Activated CD8-positive, alpha-beta memory T cell treated with anti-CD3 and anti-CD28 coated beads, Interleukin-2, amount 10 ng/mL, durations not matched to agents 7 days and 5 days (primary cell): ENCODE measurements at regions not wholly inside any gene's neighbourhood (a gene's known extent, or its start where the extent isn't known, plus 50 kb on each side); places are given as distances from the start of the nearest gene placed in this dataset.

Experiments
- ATAC-seq: fragments of 150-1000 bp; cut with Tn5 transposase; one replicate; pipeline ENCODE4 v1.10.0; 2021; ENCODE audit warnings: moderate library complexity
- CTCF ChIA-PET: fragments of 350-600 bp; sonication (Branson Sonifier 250); formaldehyde crosslinking; loops from one replicate; lab custom pipeline; 2021; ENCODE audit warnings: antibody characterized with exemption; lab: Charles Lee
- DNase-seq: peaks from one replicate; pipeline ENCODE4 v3.0.0-alpha.2; 2020
- H3K27ac Mint-ChIP-seq: one replicate; pipeline ENCODE4 v1.8.0; 2021; ENCODE audit warnings: mild to moderate bottlenecking, mixed read lengths
- H3K27me3 Mint-ChIP-seq: one replicate; pipeline ENCODE4 v1.8.0; 2021; ENCODE audit warnings: mixed read lengths
- H3K36me3 Mint-ChIP-seq: one replicate; pipeline ENCODE4 v1.8.0; 2021; ENCODE audit warnings: mild to moderate bottlenecking, mixed read lengths
- H3K4me1 Mint-ChIP-seq: one replicate; pipeline ENCODE4 v1.8.0; 2021; ENCODE audit warnings: mixed read lengths
- H3K4me3 Mint-ChIP-seq: one replicate; pipeline ENCODE4 v1.8.0; 2021; ENCODE audit warnings: mild to moderate bottlenecking, moderate library complexity, mixed read lengths
- H3K9me3 Mint-ChIP-seq: one replicate; pipeline ENCODE4 v1.8.0; 2022; ENCODE audit warnings: low read depth, mixed read lengths

DNA sequence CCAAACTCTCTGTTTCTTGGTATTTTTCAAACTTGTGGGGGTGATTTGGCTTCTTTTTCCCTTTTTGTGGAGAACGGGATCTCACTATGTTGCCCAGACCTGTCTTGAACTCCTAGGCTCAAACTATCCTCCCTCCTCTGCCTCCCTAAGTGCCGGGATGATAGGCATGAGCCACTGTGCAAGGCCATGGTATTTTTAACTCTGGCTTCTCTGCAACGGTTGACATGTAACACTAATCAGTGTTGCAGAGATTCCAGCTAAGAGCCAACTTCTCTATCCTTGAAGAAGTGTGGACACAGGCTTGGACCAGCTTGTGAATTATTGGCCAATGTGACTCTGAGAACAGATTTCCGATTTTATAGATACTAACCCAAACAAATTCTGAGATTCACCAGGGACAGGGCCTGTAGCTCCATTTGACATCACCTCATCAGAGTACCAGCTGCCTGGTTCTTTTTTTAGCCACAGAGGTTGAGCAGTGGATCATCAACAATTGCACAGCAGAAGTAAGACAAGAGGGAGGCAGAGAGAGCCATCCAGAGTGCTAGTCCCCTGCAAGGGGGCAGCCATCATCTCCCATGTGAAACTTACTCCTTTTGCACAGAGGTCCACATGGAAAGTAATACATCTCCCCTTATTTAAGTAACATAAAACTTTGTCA is 98.1 kb upstream of the SYNPR start:
- Mint-ChIP-seq H3K36me3 (no peaks in the 10 kb centered on the region), H3K27me3 (no peaks in the 10 kb centered on the region), H3K27ac (no peak overlapping the region), H3K4me1 (no peaks in the 10 kb centered on the region), H3K9me3 (peaks cover 8% of the 10 kb centered on the region), H3K4me3 (no peak overlapping the region)
- ATAC-seq (no peak), DNase-seq (no peak)
- CTCF ChIA-PET = no interaction called here

DNA sequence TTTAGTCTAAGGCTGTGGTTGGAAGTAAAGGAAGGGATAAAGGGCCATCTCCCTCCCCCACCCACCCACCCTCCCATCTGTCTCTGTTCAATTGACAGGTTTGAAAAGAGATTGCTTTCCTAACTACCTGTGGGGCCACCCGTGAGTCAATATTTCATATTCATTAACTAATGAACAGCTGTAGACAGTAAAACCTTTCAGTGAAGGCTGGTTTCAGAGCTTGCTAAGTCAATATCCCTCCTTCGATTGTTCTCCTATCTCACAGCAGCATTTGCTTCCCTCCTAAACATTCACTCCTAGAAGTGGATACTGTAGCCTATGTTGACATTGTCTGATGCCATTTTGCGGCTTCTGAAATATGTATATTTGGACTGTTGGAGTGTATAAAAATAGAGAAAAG is 85.9 kb upstream of the SYNPR start:
- Mint-ChIP-seq H3K4me1 (no peaks in the 10 kb centered on the region), H3K9me3 (no peaks in the 10 kb centered on the region), H3K27ac (no peak overlapping the region), H3K36me3 (no peaks in the 10 kb centered on the region), H3K27me3 (no peaks in the 10 kb centered on the region), H3K4me3 (no peak overlapping the region)
- DNase-seq (no peak), ATAC-seq (no peak)
- CTCF ChIA-PET = no interaction called here

DNA sequence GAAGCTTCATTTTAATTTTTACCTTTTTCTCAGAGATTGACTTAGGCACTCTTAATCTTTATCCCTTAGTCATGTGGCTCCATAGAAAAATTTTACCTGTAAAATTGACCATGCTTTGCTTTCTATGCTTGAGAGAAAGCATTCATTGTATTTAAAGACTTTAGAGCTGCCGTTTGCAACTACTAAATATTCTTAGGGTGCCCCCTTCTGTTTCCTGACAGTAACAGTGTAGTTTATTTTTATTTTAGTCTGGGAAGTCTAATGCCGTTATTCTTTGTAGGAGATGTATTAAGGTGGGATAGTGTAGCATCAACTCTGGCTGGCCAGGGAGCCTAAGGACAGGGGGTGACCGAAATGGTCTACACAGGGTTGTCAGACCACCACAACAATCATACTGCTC is 84.5 kb upstream of the SYNPR start:
- Mint-ChIP-seq H3K27me3 (no peaks in the 10 kb centered on the region), H3K4me1 (no peaks in the 10 kb centered on the region), H3K36me3 (no peaks in the 10 kb centered on the region), H3K9me3 (no peaks in the 10 kb centered on the region), H3K27ac (no peak overlapping the region), H3K4me3 (no peak overlapping the region)
- ATAC-seq (no peak), DNase-seq (no peak)
- CTCF ChIA-PET = no interaction called here

DNA sequence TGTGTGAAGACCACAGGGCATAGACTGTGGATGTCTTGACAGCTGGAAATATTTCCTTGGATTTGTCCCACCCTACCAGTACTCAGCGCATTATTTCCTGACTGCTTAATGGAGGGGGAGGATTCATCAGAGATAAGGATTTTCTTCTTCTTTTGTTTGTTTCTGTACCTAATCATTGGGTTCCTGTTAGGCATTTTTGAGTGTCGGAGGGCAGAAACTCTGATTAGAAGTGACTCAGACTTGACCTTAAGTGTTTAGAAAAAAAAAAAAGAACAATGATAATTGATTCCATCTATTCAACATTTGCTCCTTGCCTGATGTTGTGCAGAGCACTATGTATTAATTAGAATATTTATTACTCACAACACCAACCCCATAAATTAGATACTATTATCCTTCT is 78.5 kb upstream of the SYNPR start:
- Mint-ChIP-seq H3K9me3 (peaks cover 3% of the 10 kb centered on the region), H3K27ac (no peak overlapping the region), H3K4me3 (no peak overlapping the region), H3K36me3 (no peaks in the 10 kb centered on the region), H3K27me3 (no peaks in the 10 kb centered on the region), H3K4me1 (no peaks in the 10 kb centered on the region)
- CTCF ChIA-PET = no interaction called here
- DNase-seq (no peak), ATAC-seq (no peak)

DNA sequence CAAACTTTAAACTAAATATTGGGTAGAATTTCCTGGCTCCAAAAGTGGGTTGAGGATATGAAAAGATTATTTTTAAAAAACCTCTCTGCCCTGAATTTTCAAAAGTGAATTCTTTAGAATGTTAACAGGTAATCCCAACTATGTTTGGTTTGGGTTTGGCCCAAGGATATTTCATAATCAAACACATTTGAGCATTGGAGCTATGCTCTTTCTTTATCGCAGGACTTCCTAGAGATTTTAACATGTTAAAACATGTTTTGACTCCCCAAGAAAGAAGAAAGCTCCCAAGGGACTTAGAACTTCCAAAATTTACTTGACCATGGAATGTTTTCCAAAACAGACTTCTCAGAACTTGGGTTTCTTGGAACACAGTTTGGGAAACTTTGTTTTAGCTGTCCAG is 75.6 kb upstream of the SYNPR start:
- CTCF ChIA-PET = no interaction called here
- Mint-ChIP-seq H3K27me3 (no peaks in the 10 kb centered on the region), H3K4me1 (no peaks in the 10 kb centered on the region), H3K27ac (no peak overlapping the region), H3K9me3 (peaks cover 3% of the 10 kb centered on the region), H3K4me3 (no peak overlapping the region), H3K36me3 (no peaks in the 10 kb centered on the region)
- DNase-seq (no peak), ATAC-seq (no peak)

DNA sequence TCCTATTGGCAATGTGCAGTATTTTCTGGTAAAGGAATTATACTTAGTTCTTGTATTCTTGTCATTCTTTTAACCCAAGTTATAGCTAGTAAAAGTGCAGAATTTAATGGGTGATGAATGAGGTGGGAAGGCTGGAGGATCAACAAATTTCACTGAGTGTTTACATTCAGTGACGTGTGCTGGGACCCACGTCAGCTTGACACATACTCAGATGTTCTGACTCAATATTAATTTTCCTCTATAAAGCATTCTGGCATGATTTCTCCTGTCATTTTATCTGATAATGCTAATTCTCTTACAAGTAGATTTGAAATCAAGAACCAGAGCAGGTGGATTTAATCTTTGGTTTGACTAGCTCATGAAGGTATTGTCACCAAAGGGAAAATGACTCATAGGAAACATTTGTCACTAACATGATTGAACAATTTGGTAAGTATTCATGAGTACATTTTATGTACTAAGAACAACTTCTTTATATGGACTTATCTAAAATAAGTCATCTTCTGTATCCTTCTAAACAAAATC is 71.0 kb upstream of the SYNPR start:
- DNase-seq (no peak), ATAC-seq (no peak)
- H3K9me3 Mint-ChIP-seq = peaks cover 3% of the 10 kb centered on the region
- H3K27me3 Mint-ChIP-seq = no peaks in the 10 kb centered on the region
- no peak overlapping the region for H3K27ac Mint-ChIP-seq
- CTCF ChIA-PET = no interaction called here
- H3K4me3 Mint-ChIP-seq = no peak overlapping the region
- H3K4me1 Mint-ChIP-seq = no peaks in the 10 kb centered on the region
- no peaks in the 10 kb centered on the region for H3K36me3 Mint-ChIP-seq

DNA sequence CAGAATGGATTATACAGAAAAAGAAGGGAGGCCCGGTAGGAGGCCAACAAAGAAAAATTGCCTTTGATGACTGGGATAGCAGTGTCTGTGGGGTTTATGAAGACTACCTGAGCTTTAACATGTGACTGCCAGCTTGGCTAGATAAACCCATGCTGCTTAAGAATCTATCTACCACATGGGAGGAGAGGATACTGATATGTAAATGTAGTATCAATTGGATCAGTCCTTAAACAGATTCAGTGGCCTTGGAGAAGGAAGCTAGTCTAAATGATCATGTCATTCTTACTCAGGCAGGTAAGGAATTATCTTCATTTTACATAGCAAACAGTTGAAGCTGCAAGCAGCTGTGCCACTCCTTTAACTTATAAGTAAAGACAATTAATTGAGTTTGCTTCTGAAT is 50.0 kb upstream of the SYNPR start:
- Mint-ChIP-seq H3K27ac (no peak overlapping the region), H3K4me3 (no peak overlapping the region), H3K36me3 (no peaks in the 10 kb centered on the region), H3K9me3 (peaks cover 2% of the 10 kb centered on the region), H3K4me1 (no peaks in the 10 kb centered on the region), H3K27me3 (no peaks in the 10 kb centered on the region)
- DNase-seq (no peak), ATAC-seq (no peak)
- CTCF ChIA-PET = no interaction called here
